ENCODE measurements at regions not wholly inside any gene's neighbourhood (a gene's known extent, or its start where the extent isn't known, plus 50 kb on each side); places are given as distances from the start of the nearest gene placed in this dataset.

DNA sequence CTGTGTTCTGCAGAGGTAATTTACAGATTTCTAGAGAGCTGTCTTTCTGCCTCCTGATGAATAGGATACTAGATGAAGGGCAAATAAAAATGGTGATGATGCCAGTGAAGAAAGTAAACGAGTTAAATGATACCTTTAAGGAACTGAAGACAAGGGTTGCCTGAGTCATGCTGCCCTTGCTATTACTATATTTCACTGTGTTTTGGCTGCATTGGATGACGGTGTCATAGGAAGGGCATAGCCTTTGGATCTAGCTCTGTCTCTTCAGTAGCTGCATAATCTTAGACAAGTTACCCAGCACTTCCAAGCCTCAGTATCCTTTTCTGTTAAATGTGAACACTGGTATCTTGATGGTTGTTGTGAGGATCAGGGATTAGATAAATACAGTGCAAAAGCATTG is 131.5 kb upstream of the FGGY start:
- TF ChIP-seq CTCF (IDR thresholded peaks at IDR 0.05; ENCODE audit: insufficient read depth, low read length, severe bottlenecking): no peak
- Histone ChIP-seq H3K36me3 (ENCODE audit: control insufficient read depth, insufficient read depth, low read length) (no peaks in the 10 kb centered on the region), H3K4me3 (ENCODE audit: low read depth, low read length) (no peak overlapping the region), H3K27me3 (ENCODE audit: control insufficient read depth, insufficient read depth, low read length) (no peaks in the 10 kb centered on the region)
- no peak for DNase-seq (ENCODE audit: low read depth)
- no peak for FAIRE-seq

GRCh38 chr1:59169703-59170102 is 127.2 kb upstream of the FGGY start:
- FAIRE-seq (no peak), DNase-seq (ENCODE audit: low read depth) (no peak)
- TF ChIP-seq CTCF (IDR thresholded peaks at IDR 0.05; ENCODE audit: insufficient read depth, low read length, severe bottlenecking): no peak
- no peaks in the 10 kb centered on the region for H3K27me3 ChIP-seq (ENCODE audit: control insufficient read depth, insufficient read depth, low read length)
- H3K4me3 ChIP-seq (ENCODE audit: low read depth, low read length): no peak overlapping the region
- H3K36me3 ChIP-seq (ENCODE audit: control insufficient read depth, insufficient read depth, low read length): no peaks in the 10 kb centered on the region

- DNase-seq (ENCODE audit: low read depth) (no peak), FAIRE-seq (no peak)
- H3K4me3 ChIP-seq (ENCODE audit: low read depth, low read length): no peak overlapping the region
- H3K27me3 ChIP-seq (ENCODE audit: control insufficient read depth, insufficient read depth, low read length): no peaks in the 10 kb centered on the region
- TF ChIP-seq CTCF (IDR thresholded peaks at IDR 0.05; ENCODE audit: insufficient read depth, low read length, severe bottlenecking): no peak
- no peaks in the 10 kb centered on the region for H3K36me3 ChIP-seq (ENCODE audit: control insufficient read depth, insufficient read depth, low read length)
These were observed 126.2 kb upstream of the FGGY start for GRCh38 chr1:59170659-59171058.

DNA sequence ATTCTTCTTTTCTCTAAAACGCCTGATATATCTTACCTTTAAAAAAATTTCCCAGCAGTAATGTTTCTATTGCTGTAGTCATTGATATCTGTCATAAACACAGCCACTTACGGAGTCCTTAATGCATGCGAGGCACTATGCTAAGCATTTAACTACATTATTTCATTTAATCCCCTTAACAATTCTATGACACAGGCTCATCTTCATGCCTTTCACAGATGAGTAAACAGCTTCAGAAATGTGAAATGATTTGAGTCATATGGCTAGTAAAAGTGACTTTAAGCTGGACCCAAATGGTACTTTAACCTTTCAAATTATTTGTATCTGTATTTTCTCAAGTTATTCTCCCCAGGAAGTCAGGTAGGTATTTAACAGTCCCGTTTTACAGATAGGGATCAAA is 125.1 kb upstream of the FGGY start:
- Histone ChIP-seq H3K36me3 (ENCODE audit: control insufficient read depth, insufficient read depth, low read length) (no peaks in the 10 kb centered on the region), H3K27me3 (ENCODE audit: control insufficient read depth, insufficient read depth, low read length) (no peaks in the 10 kb centered on the region), H3K4me3 (ENCODE audit: low read depth, low read length) (no peak overlapping the region)
- FAIRE-seq: no peak
- no peak for TF ChIP-seq CTCF (IDR thresholded peaks at IDR 0.05; ENCODE audit: insufficient read depth, low read length, severe bottlenecking)
- no peak for DNase-seq (ENCODE audit: low read depth)

GRCh38 chr1:59172693-59173092 is 124.2 kb upstream of the FGGY start:
- DNase-seq (ENCODE audit: low read depth): no peak
- no peak for TF ChIP-seq CTCF (IDR thresholded peaks at IDR 0.05; ENCODE audit: insufficient read depth, low read length, severe bottlenecking)
- H3K36me3 ChIP-seq (ENCODE audit: control insufficient read depth, insufficient read depth, low read length): no peaks in the 10 kb centered on the region
- no peak for FAIRE-seq
- H3K27me3 ChIP-seq (ENCODE audit: control insufficient read depth, insufficient read depth, low read length): no peaks in the 10 kb centered on the region
- H3K4me3 ChIP-seq (ENCODE audit: low read depth, low read length): no peak overlapping the region

DNA sequence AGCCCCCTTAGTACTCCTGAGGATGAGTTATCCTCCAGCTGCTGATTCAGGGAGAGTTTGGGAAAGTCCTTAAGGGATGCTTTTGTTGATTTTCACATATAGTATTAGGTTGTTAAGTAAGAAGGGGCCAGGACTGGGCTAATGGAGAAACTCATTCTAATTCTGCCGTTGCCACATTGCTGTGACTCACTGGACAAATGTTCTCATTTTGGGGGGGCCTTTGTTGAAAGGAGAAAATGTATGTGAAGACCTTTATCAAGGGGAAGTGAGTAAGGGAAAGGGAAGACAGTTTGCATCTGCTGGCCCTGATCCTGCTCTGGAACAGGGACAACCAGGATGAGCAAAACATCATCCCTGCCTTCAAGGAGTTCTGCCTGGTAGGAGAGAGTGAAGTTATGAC is 123.2 kb upstream of the FGGY start:
- DNase-seq (ENCODE audit: low read depth): peak; percentile 62
- no peak overlapping the region for H3K4me3 ChIP-seq (ENCODE audit: low read depth, low read length)
- TF ChIP-seq CTCF (IDR thresholded peaks at IDR 0.05; ENCODE audit: insufficient read depth, low read length, severe bottlenecking): no peak
- H3K36me3 ChIP-seq (ENCODE audit: control insufficient read depth, insufficient read depth, low read length): no peaks in the 10 kb centered on the region
- no peaks in the 10 kb centered on the region for H3K27me3 ChIP-seq (ENCODE audit: control insufficient read depth, insufficient read depth, low read length)
- no peak for FAIRE-seq
